ENCODE measurements at regions not wholly inside any gene's neighbourhood (a gene's known extent, or its start where the extent isn't known, plus 50 kb on each side); places are given as distances from the start of the nearest gene placed in this dataset.

- Mint-ChIP-seq H3K4me1 (ENCODE audit: low read depth, unreplicated experiment) (no peaks in the 10 kb centered on the region), H3K4me3 (ENCODE audit: unreplicated experiment) (no peak overlapping the region), H3K27ac (ENCODE audit: unreplicated experiment) (no peak overlapping the region), H3K9me3 (ENCODE audit: unreplicated experiment) (no peaks in the 10 kb centered on the region), H3K27me3 (ENCODE audit: insufficient read depth, unreplicated experiment) (peaks cover 5% of the 10 kb centered on the region), H3K36me3 (ENCODE audit: insufficient read depth, unreplicated experiment) (no peaks in the 10 kb centered on the region)
- no TSS peak for BruUV-seq (replicated peaks)
- intact Hi-C loops (cut with micrococcal nuclease; ENCODE audit: unreplicated experiment) = no loop called here
- Histone ChIP-seq H3K36me3 (ENCODE audit: control insufficient read depth, insufficient read depth, low read length) (no peaks in the 10 kb centered on the region), H3K4me3 (ENCODE audit: low read depth, low read length) (no peak overlapping the region), H3K9me3 (no peaks in the 10 kb centered on the region), H3K4me1 (no peaks in the 10 kb centered on the region), H3K27me3 (replicated peaks; ENCODE audit: control insufficient read depth, insufficient read depth, low read length) (no peaks in the 10 kb centered on the region)
- ChIA-PET POLR2A (no interaction called here), CTCF (no interaction called here)
- no peak for TF ChIP-seq CTCF (IDR thresholded peaks at IDR 0.05; ENCODE audit: insufficient read depth in 1 of 2, low read depth in 1 of 2, low read length in 1 of 2, severe bottlenecking in 1 of 2, unreplicated experiment in 1 of 2)
- DNase-seq = no peak
Observed at GRCh38 chr15:38828031-38828532, 263.5 kb upstream of the RASGRP1 start.

GRCh38 chr15:38829086-38829485 is 264.5 kb upstream of the RASGRP1 start:
- TF ChIP-seq CTCF (IDR thresholded peaks at IDR 0.05; ENCODE audit: insufficient read depth in 1 of 2, low read depth in 1 of 2, low read length in 1 of 2, severe bottlenecking in 1 of 2, unreplicated experiment in 1 of 2) = no peak
- no peak for DNase-seq
- POLR2A ChIA-PET = no interaction called here
- Histone ChIP-seq H3K36me3 (ENCODE audit: control insufficient read depth, insufficient read depth, low read length) (no peaks in the 10 kb centered on the region), H3K27me3 (replicated peaks; ENCODE audit: control insufficient read depth, insufficient read depth, low read length) (no peaks in the 10 kb centered on the region), H3K4me1 (no peaks in the 10 kb centered on the region), H3K9me3 (no peaks in the 10 kb centered on the region), H3K4me3 (ENCODE audit: low read depth, low read length) (no peak overlapping the region)
- Mint-ChIP-seq H3K4me3 (ENCODE audit: unreplicated experiment) (no peak overlapping the region), H3K36me3 (ENCODE audit: insufficient read depth, unreplicated experiment) (no peaks in the 10 kb centered on the region), H3K27ac (ENCODE audit: unreplicated experiment) (no peak overlapping the region), H3K9me3 (ENCODE audit: unreplicated experiment) (no peaks in the 10 kb centered on the region), H3K4me1 (ENCODE audit: low read depth, unreplicated experiment) (no peaks in the 10 kb centered on the region), H3K27me3 (ENCODE audit: insufficient read depth, unreplicated experiment) (peaks cover 5% of the 10 kb centered on the region)
- CTCF ChIA-PET = no interaction called here
- intact Hi-C loops (cut with micrococcal nuclease; ENCODE audit: unreplicated experiment) = no loop called here
- no TSS peak for BruUV-seq (replicated peaks)

- Mint-ChIP-seq H3K9me3 (ENCODE audit: unreplicated experiment) (no peaks in the 10 kb centered on the region), H3K36me3 (ENCODE audit: insufficient read depth, unreplicated experiment) (no peaks in the 10 kb centered on the region), H3K4me3 (ENCODE audit: unreplicated experiment) (no peak overlapping the region), H3K4me1 (ENCODE audit: low read depth, unreplicated experiment) (no peaks in the 10 kb centered on the region), H3K27ac (ENCODE audit: unreplicated experiment) (no peak overlapping the region), H3K27me3 (ENCODE audit: insufficient read depth, unreplicated experiment) (no peaks in the 10 kb centered on the region)
- POLR2A ChIA-PET = interaction anchor here (0.6 kb wide), 2 partner anchors 15 to 393 kb away, joined by 4 to 5 read pairs; no protein-coding TSS in a partner anchor
- BruUV-seq (replicated peaks) = no TSS peak
- DNase-seq = no peak
- no peak for TF ChIP-seq CTCF (IDR thresholded peaks at IDR 0.05; ENCODE audit: insufficient read depth in 1 of 2, low read depth in 1 of 2, low read length in 1 of 2, severe bottlenecking in 1 of 2, unreplicated experiment in 1 of 2)
- intact Hi-C loops (cut with micrococcal nuclease; ENCODE audit: unreplicated experiment) = no loop called here
- Histone ChIP-seq H3K27me3 (replicated peaks; ENCODE audit: control insufficient read depth, insufficient read depth, low read length) (no peaks in the 10 kb centered on the region), H3K36me3 (ENCODE audit: control insufficient read depth, insufficient read depth, low read length) (no peaks in the 10 kb centered on the region), H3K4me1 (no peaks in the 10 kb centered on the region), H3K4me3 (ENCODE audit: low read depth, low read length) (no peak overlapping the region), H3K9me3 (no peaks in the 10 kb centered on the region)
- CTCF ChIA-PET = interaction anchor here (0.6 kb wide), 1 partner anchor 22 kb away, joined by 3 read pairs; no protein-coding TSS in a partner anchor
Observed at GRCh38 chr15:38842226-38842625, 277.6 kb upstream of the RASGRP1 start.

All from Caco-2 (cell line).